ENCODE measurements at regions not wholly inside any gene's neighbourhood (a gene's known extent, or its start where the extent isn't known, plus 50 kb on each side); places are given as distances from the start of the nearest gene placed in this dataset.
"Not testable (repeated sequence)": the region's sequence is repeated elsewhere in the genome, so short reads cannot be mapped to it uniquely, and the experiment has no call there.

DNA sequence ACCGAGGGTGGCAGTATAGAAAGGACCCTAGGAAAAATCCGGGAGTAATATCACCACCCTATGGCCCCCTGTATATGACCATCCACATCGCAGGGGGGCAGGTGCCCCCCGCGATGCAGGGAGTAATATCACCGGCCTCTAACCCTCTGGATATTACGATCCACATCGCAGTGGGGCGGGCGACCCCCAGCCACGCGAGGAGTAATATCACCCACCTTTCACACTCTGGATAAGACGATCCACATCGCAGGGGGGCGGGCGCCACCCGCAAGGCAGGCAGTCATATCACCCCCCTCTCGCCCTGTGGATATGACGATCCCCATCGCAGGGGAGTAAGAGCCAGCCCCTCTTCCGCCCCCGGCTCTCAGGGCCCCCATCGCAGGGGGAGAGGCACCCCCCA lies 76.7 kb upstream of the RUBCNL start:
- no peak overlapping the region for H2BK120ac ChIP-seq (ENCODE audit: low read depth, low read length, poor library complexity, severe bottlenecking)
- H3K14ac ChIP-seq (ENCODE audit: insufficient read depth, low read length): no peak overlapping the region
- no peak overlapping the region for H2BK20ac ChIP-seq (ENCODE audit: low read depth, low read length, poor library complexity, severe bottlenecking)
- TF ChIP-seq, protein P1, sequence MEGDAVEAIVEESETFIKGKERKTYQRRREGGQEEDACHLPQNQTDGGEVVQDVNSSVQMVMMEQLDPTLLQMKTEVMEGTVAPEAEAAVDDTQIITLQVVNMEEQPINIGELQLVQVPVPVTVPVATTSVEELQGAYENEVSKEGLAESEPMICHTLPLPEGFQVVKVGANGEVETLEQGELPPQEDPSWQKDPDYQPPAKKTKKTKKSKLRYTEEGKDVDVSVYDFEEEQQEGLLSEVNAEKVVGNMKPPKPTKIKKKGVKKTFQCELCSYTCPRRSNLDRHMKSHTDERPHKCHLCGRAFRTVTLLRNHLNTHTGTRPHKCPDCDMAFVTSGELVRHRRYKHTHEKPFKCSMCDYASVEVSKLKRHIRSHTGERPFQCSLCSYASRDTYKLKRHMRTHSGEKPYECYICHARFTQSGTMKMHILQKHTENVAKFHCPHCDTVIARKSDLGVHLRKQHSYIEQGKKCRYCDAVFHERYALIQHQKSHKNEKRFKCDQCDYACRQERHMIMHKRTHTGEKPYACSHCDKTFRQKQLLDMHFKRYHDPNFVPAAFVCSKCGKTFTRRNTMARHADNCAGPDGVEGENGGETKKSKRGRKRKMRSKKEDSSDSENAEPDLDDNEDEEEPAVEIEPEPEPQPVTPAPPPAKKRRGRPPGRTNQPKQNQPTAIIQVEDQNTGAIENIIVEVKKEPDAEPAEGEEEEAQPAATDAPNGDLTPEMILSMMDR (conservative IDR thresholded peaks at IDR 0.05): no peak
- H3K79me2 ChIP-seq (ENCODE audit: insufficient read depth, low read length): no peaks in the 10 kb centered on the region
- no peak for DNase-seq
- no peaks in the 10 kb centered on the region for H3K27me3 Mint-ChIP-seq (ENCODE audit: low read depth)
- H3K79me1 ChIP-seq (ENCODE audit: insufficient read depth, low read depth, low read length, poor library complexity, severe bottlenecking): no peaks in the 10 kb centered on the region
- H3K27me3 ChIP-seq (ENCODE audit: insufficient read depth, low read length): no peaks in the 10 kb centered on the region
- H4K5ac ChIP-seq (ENCODE audit: insufficient read length, low read depth, low read length): no peak overlapping the region
- H2BK5ac ChIP-seq (ENCODE audit: insufficient read length, low read length): no peak overlapping the region
- H3K9me3 Mint-ChIP-seq: peaks cover 0 to 3% of the 10 kb centered on the region in 2 experiments; a peak in 2 of 5 replicates
- no peaks in the 10 kb centered on the region for H3K4me1 ChIP-seq (ENCODE audit: insufficient read depth, low read length)
- no peak overlapping the region for H4K8ac ChIP-seq (replicated peaks; ENCODE audit: insufficient read length, low read depth, low read length)
- H3K4ac ChIP-seq (ENCODE audit: low read depth, low read length): no peak overlapping the region
- H3K4me1 Mint-ChIP-seq: peaks cover 3 to 5% of the 10 kb centered on the region in 2 experiments; a peak in 2 of 4 replicates
- H3K23ac ChIP-seq (ENCODE audit: insufficient read length, low read depth, low read length): no peak overlapping the region
- H4K20me1 ChIP-seq (ENCODE audit: control insufficient read depth, insufficient read depth, insufficient read length): no peaks in the 10 kb centered on the region
- no peak overlapping the region for H2BK12ac ChIP-seq (ENCODE audit: insufficient read length, low read depth, low read length)
- no peaks in the 10 kb centered on the region for H3K36me3 Mint-ChIP-seq (ENCODE audit: insufficient read depth in 1 of 3, low read depth in 3 of 3)
- H3K4me3 Mint-ChIP-seq: no peak overlapping the region
- no peak overlapping the region for H3K4me2 ChIP-seq (ENCODE audit: insufficient read depth, insufficient read length, low read length)
- H2AFZ ChIP-seq (ENCODE audit: low read length): no peak overlapping the region
- H3T11ph ChIP-seq (ENCODE audit: low read length): no peak overlapping the region
- no peak overlapping the region for H3K27ac Mint-ChIP-seq
- no peak overlapping the region for H4K91ac ChIP-seq (ENCODE audit: insufficient read length, low read depth, low read length)
- no peak overlapping the region for H3K56ac ChIP-seq (ENCODE audit: insufficient read length, low read depth, low read length)
- no peaks in the 10 kb centered on the region for H3K9me3 ChIP-seq (ENCODE audit: control insufficient read depth, low read depth, low read length)
- WGBS (ENCODE audit: extremely low coverage, insufficient read length, low lambda C conversion rate): no CpG with 5 or more reads among the region's 23 CpGs
- no peak overlapping the region for H2AK5ac ChIP-seq (ENCODE audit: insufficient read length, low read length)
- H3K18ac ChIP-seq (ENCODE audit: insufficient read length, low read depth, low read length): no peak overlapping the region
- H3K27ac ChIP-seq (ENCODE audit: insufficient read length, low read depth, low read length): no peak overlapping the region
- H3K9ac ChIP-seq (ENCODE audit: extremely low read depth, insufficient read length, low read length): no peak overlapping the region
- no peaks in the 10 kb centered on the region for H3K23me2 ChIP-seq (ENCODE audit: insufficient read length, low read depth, low read length, poor library complexity, severe bottlenecking)
- H2BK15ac ChIP-seq (ENCODE audit: low read depth, low read length): no peak overlapping the region

DNA sequence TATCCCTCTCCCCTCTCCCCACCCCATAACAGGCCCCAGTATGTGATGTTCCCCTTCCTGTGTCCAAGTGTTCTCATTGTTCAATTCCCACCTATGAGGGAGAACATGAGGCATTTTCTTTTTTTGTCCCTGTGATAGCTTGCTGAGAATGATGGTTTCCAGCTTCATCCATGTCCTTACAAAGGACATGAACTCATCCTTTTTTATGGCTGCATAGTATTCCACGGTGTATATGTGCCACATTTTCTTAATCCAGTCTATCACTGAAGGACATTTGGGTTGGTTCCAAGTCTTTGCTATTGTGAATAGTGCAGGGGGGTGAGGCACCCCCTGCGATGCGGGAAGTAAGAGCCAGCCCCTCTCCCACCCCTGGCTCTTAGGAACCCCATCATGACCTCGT lies 73.2 kb upstream of the RUBCNL start:
- H3K9ac ChIP-seq (ENCODE audit: extremely low read depth, insufficient read length, low read length); H2BK5ac ChIP-seq (ENCODE audit: insufficient read length, low read length); H3K56ac ChIP-seq (ENCODE audit: insufficient read length, low read depth, low read length); H3K27ac Mint-ChIP-seq; H3K9me3 Mint-ChIP-seq; H3K14ac ChIP-seq (ENCODE audit: insufficient read depth, low read length); H2BK15ac ChIP-seq (ENCODE audit: low read depth, low read length); H2BK20ac ChIP-seq (ENCODE audit: low read depth, low read length, poor library complexity, severe bottlenecking); H2AK5ac ChIP-seq (ENCODE audit: insufficient read length, low read length); H2BK120ac ChIP-seq (ENCODE audit: low read depth, low read length, poor library complexity, severe bottlenecking); H3K4me2 ChIP-seq (ENCODE audit: insufficient read depth, insufficient read length, low read length); DNase-seq; H3K23ac ChIP-seq (ENCODE audit: insufficient read length, low read depth, low read length); H3T11ph ChIP-seq (ENCODE audit: low read length); H3K9me3 ChIP-seq (ENCODE audit: control insufficient read depth, low read depth, low read length); H3K4me1 Mint-ChIP-seq; H3K4me3 Mint-ChIP-seq; H4K91ac ChIP-seq (ENCODE audit: insufficient read length, low read depth, low read length); H2AFZ ChIP-seq (ENCODE audit: low read length); H3K79me1 ChIP-seq (ENCODE audit: insufficient read depth, low read depth, low read length, poor library complexity, severe bottlenecking); H3K36me3 Mint-ChIP-seq (ENCODE audit: insufficient read depth in 1 of 3, low read depth in 3 of 3); H3K79me2 ChIP-seq (ENCODE audit: insufficient read depth, low read length); H2BK12ac ChIP-seq (ENCODE audit: insufficient read length, low read depth, low read length); H3K27ac ChIP-seq (ENCODE audit: insufficient read length, low read depth, low read length); H4K8ac ChIP-seq (replicated peaks; ENCODE audit: insufficient read length, low read depth, low read length); H4K5ac ChIP-seq (ENCODE audit: insufficient read length, low read depth, low read length); H3K27me3 Mint-ChIP-seq (ENCODE audit: low read depth); H3K18ac ChIP-seq (ENCODE audit: insufficient read length, low read depth, low read length); H4K20me1 ChIP-seq (ENCODE audit: control insufficient read depth, insufficient read depth, insufficient read length); H3K4me1 ChIP-seq (ENCODE audit: insufficient read depth, low read length); H3K27me3 ChIP-seq (ENCODE audit: insufficient read depth, low read length); H3K4ac ChIP-seq (ENCODE audit: low read depth, low read length); H3K23me2 ChIP-seq (ENCODE audit: insufficient read length, low read depth, low read length, poor library complexity, severe bottlenecking): not testable (repeated sequence)
- WGBS (ENCODE audit: extremely low coverage, insufficient read length, low lambda C conversion rate): no CpG with 5 or more reads among the region's 4 CpGs
